SK-N-MC (cell line): ENCODE measurements at regions not wholly inside any gene's neighbourhood (a gene's known extent, or its start where the extent isn't known, plus 50 kb on each side); places are given as distances from the start of the nearest gene placed in this dataset.

ENCODE experiments used
- DNase-seq: peaks from one replicate; pipeline ENCODE4 v3.0.0-alpha.2; 2011; ENCODE audit warnings: low read depth, low spot score
- H3K27ac ChIP-seq: fragments of 200-600 bp; sonication (generic); 2 replicates; pipeline ENCODE4 v1.5.1; 2016; ENCODE audit warnings: mixed run types
- H3K36me3 ChIP-seq: fragments of 200-600 bp; sonication (generic); 2 replicates; pipeline ENCODE4 v1.6.1; 2017; ENCODE audit warnings: antibody characterized with exemption, low read length, mixed read lengths; ENCODE audit not compliant: insufficient read depth
- H3K4me3 ChIP-seq: fragments of 200-600 bp; sonication (generic); 2 replicates; pipeline ENCODE4 v1.5.1; 2016
- H3K9ac ChIP-seq: fragments of 200-600 bp; sonication (generic); 2 replicates; pipeline ENCODE4 v1.8.0; 2017; ENCODE audit warnings: mixed run types, mixed read lengths; ENCODE audit not compliant: insufficient read length
- H3K9me3 ChIP-seq: fragments of 200-600 bp; sonication (generic); 2 replicates; pipeline ENCODE4 v1.6.1; 2017; ENCODE audit warnings: low read depth, mild to moderate bottlenecking, antibody characterized with exemption, low read length, moderate library complexity, mixed read lengths
- EZH2 ChIP-seq: fragments of 200-600 bp; sonication (generic); IDR thresholded peaks from one replicate; pipeline ENCODE4 v1.6.1; 2017; ENCODE audit warnings: antibody characterized with exemption
- FOXP2 ChIP-seq: optimal IDR thresholded peaks from 2 replicates; pipeline ENCODE3; 2011; ENCODE audit warnings: mild to moderate bottlenecking, moderate library complexity; ENCODE audit not compliant: insufficient read depth; ENCODE audit errors: extremely low read length, control extremely low read depth
- POLR2AphosphoS5 ChIP-seq: IDR thresholded peaks from 2 replicates; pipeline ENCODE4 v1.6.1; 2012; ENCODE audit warnings: mild to moderate bottlenecking, low read depth, low read length, borderline replicate concordance

GRCh38 chr12:125772403-125772802 lies 707.2 kb downstream of the AACS start:
- TF ChIP-seq EZH2 (no peak), FOXP2 (no peak), POLR2AphosphoS5 (no peak)
- Histone ChIP-seq H3K4me3 (no peak overlapping the region), H3K9ac (no peak overlapping the region), H3K36me3 (no peaks in the 10 kb centered on the region), H3K9me3 (peaks cover 11% of the 10 kb centered on the region; the same call in 1 of the 2 replicates), H3K27ac (no peak overlapping the region)
- DNase-seq, result no peak

DNA sequence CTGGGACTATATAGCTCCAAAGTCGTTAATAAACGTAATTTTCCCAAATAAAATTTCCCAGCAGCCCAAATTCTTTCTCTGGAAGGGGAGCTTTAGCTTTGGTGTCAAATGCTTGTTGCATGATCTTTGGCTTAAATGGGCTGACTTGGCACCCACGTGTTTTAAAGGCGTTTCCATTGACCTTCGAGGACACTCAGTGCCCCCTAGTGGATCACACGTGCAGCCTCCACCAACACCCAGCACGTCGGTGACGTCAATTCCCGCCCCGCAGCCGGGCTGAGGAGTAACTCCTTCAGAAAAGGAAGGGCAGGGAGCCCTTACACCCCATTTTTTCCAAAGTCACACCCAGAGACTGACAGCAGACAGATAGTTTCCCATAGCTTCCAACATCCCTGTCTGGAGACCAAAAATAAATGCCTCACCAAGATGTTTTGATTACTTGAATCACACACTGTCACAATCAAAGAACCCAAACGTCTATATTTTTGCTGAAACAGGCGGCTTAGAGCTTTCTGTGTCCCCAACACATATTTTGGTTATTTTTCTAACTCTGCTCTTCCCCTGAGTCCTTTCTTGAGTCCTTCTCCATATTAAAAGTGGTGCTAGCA lies 707.9 kb downstream of the AACS start:
- TF ChIP-seq POLR2AphosphoS5, result no peak
- no peak for TF ChIP-seq FOXP2
- TF ChIP-seq EZH2, result no peak
- no peak overlapping the region for H3K27ac ChIP-seq
- DNase-seq, result no peak

DNA sequence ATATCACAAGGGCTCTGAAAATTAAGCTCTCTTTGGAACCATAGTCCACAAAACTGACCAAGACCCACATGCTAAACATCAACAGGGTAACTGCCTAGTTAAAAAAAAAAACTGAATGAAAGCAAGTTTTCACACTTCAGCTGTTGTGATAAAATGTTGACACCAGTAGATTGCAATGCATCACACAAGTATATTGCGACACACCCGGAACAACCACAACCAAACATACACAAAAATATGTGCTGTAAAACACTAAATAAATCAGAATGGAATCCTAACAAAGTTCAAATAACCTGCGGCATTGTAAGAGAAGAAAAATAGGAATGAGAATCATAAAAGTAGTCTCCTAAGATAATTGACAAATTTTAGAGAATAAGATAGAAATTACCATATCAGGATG lies 710.3 kb downstream of the AACS start:
- Histone ChIP-seq H3K4me3 (no peak overlapping the region), H3K27ac (no peak overlapping the region), H3K36me3 (no peaks in the 10 kb centered on the region), H3K9me3 (peaks cover 9% of the 10 kb centered on the region; the same call in 1 of the 2 replicates), H3K9ac (no peak overlapping the region)
- TF ChIP-seq POLR2AphosphoS5 (no peak), EZH2 (no peak), FOXP2 (no peak)
- no peak for DNase-seq

More for the DNA sequence above, 707.9 kb downstream of the AACS start:
- Histone ChIP-seq H3K9me3 (peaks cover 11% of the 10 kb centered on the region; the same call in 1 of the 2 replicates), H3K36me3 (no peaks in the 10 kb centered on the region), H3K4me3 (no peak overlapping the region), H3K9ac (no peak overlapping the region)

- TF ChIP-seq EZH2 (no peak), FOXP2 (no peak), POLR2AphosphoS5 (no peak)
- H3K9ac ChIP-seq, result no peak overlapping the region
- no peak overlapping the region for H3K4me3 ChIP-seq
- DNase-seq, result no peak
- no peak overlapping the region for H3K27ac ChIP-seq
- no peaks in the 10 kb centered on the region for H3K36me3 ChIP-seq
- peaks cover 9% of the 10 kb centered on the region; the same call in 1 of the 2 replicates for H3K9me3 ChIP-seq
Measured at GRCh38 chr12:125776212-125776611, 711.0 kb downstream of the AACS start.

DNA sequence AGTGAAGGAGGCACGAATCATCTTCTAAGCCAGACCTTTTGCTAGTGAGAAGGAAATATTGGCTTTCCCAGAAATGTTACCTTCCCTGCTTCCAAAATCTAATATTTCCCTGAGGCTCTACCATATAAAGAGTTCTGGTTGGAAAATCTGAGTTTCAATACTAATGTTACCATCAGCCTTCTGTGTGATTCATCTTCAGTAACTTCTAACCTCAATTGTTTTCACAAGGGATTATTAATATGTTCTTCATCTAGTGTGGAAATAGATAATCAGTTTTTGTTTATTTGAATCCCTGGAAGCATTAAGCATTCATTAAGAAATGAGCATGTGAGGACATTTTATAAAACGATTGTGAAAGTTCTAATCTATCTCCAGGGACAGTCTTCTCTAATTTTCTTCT lies 720.9 kb downstream of the AACS start:
- DNase-seq, result no peak
- Histone ChIP-seq H3K27ac (no peak overlapping the region), H3K36me3 (no peaks in the 10 kb centered on the region), H3K9me3 (peaks cover 3% of the 10 kb centered on the region; the same call in 1 of the 2 replicates), H3K9ac (no peak overlapping the region), H3K4me3 (no peak overlapping the region)
- no peak for TF ChIP-seq FOXP2
- no peak for TF ChIP-seq EZH2
- TF ChIP-seq POLR2AphosphoS5, result no peak

GRCh38 chr12:125794401-125794800 lies 729.2 kb downstream of the AACS start:
- Histone ChIP-seq H3K9ac (no peak overlapping the region), H3K9me3 (peaks cover 3% of the 10 kb centered on the region; the same call in 1 of the 2 replicates), H3K4me3 (no peak overlapping the region), H3K27ac (no peak overlapping the region), H3K36me3 (no peaks in the 10 kb centered on the region)
- TF ChIP-seq POLR2AphosphoS5, result no peak
- no peak for DNase-seq

- Histone ChIP-seq H3K4me3 (no peak overlapping the region), H3K36me3 (no peaks in the 10 kb centered on the region), H3K9ac (no peak overlapping the region), H3K9me3 (no peaks in the 10 kb centered on the region), H3K27ac (no peak overlapping the region)
- DNase-seq, result no peak
- no peak for TF ChIP-seq POLR2AphosphoS5
- TF ChIP-seq FOXP2, result no peak
- no peak for TF ChIP-seq EZH2
Measured at GRCh38 chr12:125797421-125798175, 732.4 kb downstream of the AACS start.

DNA sequence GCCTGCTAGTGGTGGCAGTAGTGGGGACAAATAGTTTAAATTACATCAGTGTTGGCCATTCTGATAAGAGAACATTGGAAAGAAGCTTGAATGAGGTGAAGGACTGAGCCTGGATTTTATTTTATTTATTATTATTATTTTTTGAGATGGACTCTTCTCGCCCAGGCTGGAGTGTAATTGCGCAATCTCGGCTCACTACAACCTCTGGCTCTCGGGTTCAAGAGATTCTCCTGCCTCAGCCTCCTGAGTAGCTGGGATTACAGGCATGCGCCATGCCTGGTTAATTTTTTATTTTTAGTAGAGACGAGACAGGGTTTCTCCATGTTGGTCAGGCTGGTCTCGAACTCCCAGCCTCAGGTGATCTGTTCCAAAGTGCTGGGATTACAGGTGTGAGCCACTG lies 739.4 kb downstream of the AACS start:
- Histone ChIP-seq H3K27ac (no peak overlapping the region), H3K9ac (no peak overlapping the region), H3K9me3 (no peaks in the 10 kb centered on the region), H3K36me3 (no peaks in the 10 kb centered on the region), H3K4me3 (no peak overlapping the region)
- TF ChIP-seq POLR2AphosphoS5, result no peak
- no peak for DNase-seq

- no peak for TF ChIP-seq EZH2
- Histone ChIP-seq H3K9ac (no peak overlapping the region), H3K36me3 (no peaks in the 10 kb centered on the region), H3K9me3 (no peaks in the 10 kb centered on the region; the same call in 1 of the 2 replicates), H3K4me3 (no peak overlapping the region), H3K27ac (no peak overlapping the region)
- DNase-seq, result no peak
Measured at GRCh38 chr12:125824276-125824675, 759.0 kb downstream of the AACS start.
